GM19438 (cell line): ENCODE measurements at regions not wholly inside any gene's neighbourhood (a gene's known extent, or its start where the extent isn't known, plus 50 kb on each side); places are given as distances from the start of the nearest gene placed in this dataset.
"Not testable (repeated sequence)": the region's sequence is repeated elsewhere in the genome, so short reads cannot be mapped to it uniquely, and the experiment has no call there.

ENCODE experiments used
- ATAC-seq: cut with Tn5 transposase; IDR thresholded peaks from one replicate; pipeline ENCODE4 v1.9.1; 2021; ENCODE audit warnings: low read depth; ENCODE audit not compliant: unreplicated experiment

DNA sequence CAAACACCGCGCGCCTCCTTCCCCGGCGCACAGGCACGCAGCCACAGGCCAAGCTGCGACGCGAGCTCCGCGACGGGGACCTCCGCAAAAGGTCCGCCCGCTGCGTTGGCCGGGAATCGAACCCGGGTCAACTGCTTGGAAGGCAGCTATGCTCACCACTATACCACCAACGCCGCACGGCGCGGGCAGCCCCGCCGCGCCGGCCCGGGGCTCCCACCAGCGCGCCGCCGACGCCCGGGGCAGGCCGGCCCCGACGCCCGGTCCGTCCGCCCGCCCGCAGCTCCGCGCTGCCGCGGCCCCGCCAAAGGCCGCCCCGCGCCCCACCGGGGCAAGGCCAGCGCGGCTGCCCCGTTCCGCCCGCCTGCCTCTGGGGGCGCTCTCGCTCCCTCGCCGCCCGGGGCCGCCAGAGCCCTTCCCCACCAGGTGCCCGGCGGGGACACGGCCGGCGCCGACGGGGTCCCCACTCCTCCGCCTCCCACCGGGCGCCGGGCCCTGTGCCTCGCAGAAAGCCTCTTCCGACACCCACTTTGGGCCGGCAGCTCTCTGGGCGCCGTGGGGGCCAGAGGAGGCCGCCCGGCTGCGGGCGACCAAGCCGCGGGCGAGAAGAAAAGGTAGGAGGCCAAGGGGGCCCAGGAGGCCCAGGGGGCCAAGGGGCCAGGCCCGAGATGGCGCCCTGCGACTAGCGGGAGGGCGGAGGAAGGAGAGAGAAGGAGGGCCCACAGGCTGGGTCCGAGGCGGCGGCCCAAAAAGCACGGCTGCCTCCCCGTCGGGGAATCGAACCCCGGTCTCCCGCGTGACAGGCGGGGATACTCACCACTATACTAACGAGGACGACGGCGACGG is 50.2 kb upstream of the FCGR2A start:
- peak; percentile 22 for ATAC-seq

- ATAC-seq: peak; percentile 74
Observed at GRCh38 chr1:161453950-161454864, 51.0 kb upstream of the FCGR2A start.

GRCh38 chr1:161451698-161452348 is 53.4 kb upstream of the FCGR2A start:
- ATAC-seq: not testable (repeated sequence)

DNA sequence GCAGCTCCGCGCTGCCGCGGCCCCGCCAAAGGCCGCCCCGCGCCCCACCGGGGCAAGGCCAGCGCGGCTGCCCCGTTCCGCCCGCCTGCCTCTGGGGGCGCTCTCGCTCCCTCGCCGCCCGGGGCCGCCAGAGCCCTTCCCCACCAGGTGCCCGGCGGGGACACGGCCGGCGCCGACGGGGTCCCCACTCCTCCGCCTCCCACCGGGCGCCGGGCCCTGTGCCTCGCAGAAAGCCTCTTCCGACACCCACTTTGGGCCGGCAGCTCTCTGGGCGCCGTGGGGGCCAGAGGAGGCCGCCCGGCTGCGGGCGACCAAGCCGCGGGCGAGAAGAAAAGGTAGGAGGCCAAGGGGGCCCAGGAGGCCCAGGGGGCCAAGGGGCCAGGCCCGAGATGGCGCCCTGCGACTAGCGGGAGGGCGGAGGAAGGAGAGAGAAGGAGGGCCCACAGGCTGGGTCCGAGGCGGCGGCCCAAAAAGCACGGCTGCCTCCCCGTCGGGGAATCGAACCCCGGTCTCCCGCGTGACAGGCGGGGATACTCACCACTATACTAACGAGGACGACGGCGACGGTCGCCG is 57.4 kb upstream of the FCGR2A start:
- ATAC-seq: not testable (repeated sequence)

DNA sequence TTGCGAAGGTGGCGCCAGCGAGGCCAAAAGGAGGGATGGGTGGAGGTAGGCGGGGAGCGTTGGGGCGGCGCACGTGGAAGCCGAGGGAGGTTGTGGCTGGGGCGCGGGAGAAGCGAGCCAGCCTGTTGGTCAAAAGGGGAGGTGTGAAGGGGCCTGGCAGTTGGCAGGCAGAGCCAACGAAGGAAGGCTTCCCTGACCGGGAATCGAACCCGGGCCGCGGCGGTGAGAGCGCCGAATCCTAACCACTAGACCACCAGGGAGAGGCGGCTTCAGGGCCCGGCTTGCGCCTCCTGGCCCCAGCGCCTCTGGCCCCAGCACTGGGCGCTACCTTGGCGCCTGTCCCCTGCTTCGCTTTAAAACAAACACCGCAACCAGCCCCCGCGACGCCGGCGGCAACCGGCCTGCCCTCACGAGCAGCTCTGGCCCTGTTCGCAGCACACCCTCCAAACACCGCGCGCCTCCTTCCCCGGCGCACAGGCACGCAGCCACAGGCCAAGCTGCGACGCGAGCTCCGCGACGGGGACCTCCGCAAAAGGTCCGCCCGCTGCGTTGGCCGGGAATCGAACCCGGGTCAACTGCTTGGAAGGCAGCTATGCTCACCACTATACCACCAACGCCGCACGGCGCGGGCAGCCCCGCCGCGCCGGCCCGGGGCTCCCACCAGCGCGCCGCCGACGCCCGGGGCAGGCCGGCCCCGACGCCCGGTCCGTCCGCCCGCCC is 58.1 kb upstream of the FCGR2A start:
- ATAC-seq: not testable (repeated sequence)

DNA sequence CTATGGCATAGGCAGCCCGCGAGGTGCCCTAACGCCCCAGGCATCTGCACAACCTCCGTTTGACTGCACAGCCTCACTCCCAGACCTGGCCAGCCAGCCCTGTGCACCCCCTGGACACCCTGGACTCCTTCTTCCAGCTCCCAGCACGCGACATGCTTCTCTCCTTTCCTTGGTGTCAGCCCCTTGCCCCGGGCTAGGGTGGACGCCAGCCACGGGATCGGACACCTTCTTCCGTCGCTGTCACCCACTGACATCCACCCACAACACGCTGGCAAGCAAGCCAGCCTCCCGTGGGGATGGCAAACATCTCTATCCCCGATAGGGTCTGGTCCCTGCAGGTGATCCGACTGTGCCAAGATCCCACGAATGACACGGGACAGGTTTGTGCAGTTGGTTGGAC is 60.5 kb upstream of the FCGR2A start:
- ATAC-seq: not testable (repeated sequence)

DNA sequence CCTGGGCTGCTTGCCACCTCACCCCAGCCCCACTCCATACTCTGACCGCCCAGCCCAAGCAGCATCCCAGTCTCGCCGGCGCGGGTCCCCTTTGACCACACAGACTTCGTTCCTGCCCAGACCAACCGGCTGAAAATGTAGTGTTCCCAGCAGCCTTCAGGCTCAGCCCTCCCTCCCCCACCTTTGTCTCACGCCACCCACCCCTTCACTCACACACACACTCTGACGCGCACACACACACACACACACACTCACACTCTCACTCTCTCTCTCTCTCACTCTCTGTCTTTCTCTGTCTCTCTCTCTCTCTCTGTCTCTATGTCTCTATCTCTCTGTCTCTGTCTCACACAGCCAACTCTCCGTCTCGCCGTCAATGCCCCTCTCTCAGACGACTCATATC is 61.0 kb upstream of the FCGR2A start:
- ATAC-seq: not testable (repeated sequence)

GRCh38 chr1:161440312-161440894 is 64.9 kb upstream of the FCGR2A start:
- no peak for ATAC-seq

- no peak for ATAC-seq
Observed at GRCh38 chr1:161439280-161440232, 65.7 kb upstream of the FCGR2A start.

DNA sequence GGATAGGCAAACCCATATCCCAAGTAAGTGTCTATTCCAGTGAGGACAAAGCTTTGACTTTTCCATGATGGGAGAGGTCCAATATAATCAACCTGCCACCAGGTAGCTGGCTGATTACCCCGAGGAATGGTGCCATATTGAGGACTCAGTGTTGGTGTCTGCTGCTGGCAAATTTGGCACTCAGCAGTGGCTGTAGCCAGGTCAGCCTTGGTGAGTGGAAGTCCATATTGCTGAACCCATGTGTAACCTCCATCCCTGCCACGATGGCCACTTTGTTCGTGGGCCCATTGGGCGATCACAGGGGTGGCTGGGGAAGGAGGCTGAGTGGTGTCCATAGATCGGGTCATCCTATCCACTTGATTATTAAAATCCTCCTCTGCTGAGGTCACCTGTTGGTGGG is 65.5 kb upstream of the CFAP126 start:
- ATAC-seq: not testable (repeated sequence)

DNA sequence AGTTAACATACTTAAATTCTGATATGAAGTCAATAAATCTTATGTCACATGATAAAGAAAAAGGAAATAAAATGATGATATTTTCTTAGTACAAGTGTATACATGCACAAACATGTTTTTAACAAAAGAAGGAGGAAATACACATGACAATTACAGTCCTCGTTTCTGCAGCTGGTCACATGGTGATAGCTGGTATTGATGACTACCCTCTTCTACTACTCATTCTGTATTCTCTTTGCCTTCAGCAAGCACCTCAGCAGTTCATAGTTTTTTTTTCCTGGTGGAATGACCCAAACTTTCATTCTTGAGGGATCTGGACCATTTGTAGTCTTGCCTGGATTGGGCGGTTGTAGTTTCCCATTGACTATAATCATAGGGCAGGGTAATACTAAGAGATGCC is 64.4 kb upstream of the CFAP126 start:
- no peak for ATAC-seq

- no peak for ATAC-seq
Observed at GRCh38 chr1:161427733-161428516, 60.2 kb upstream of the CFAP126 start.

- not testable (repeated sequence) for ATAC-seq
Observed at GRCh38 chr1:161422914-161423313, 55.2 kb upstream of the CFAP126 start.

GRCh38 chr1:161421456-161421855 is 53.8 kb upstream of the CFAP126 start:
- no peak for ATAC-seq

DNA sequence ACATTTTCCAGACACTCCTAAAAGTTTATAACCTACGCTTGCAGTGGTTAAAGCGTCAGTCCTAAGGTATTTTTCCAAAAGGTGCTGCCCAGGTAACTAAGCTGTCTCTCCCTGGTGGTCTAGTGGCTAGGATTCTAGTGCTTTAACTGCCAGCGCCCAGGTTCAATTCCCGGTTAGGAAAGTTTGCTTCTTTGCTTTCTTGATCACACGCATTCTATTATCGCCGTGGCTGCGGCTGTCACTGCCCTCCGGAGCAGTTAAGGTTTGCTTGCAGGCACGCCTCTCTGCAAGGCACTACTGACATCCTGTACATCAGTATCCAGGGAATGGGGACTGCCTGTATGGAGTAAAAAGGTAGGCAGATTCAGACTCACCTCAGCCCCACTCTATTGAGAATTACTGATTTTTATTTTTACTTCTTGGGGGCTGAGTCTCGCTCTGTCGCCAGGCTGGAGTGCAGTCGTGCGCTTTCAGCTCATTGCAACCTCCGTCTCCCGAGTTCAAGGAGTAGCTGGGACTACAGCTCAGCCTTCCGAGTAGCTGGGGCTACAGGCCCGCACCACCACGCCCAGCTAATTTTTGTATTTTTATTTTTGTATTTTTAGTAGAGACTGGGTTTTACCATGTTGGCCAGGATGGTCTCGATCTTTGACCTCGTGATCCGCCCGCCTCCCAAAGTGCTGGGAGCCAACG is 53.2 kb upstream of the CFAP126 start:
- no peak for ATAC-seq

- ATAC-seq: not testable (repeated sequence)
Observed at GRCh38 chr1:161417536-161417935, 49.9 kb upstream of the CFAP126 start.
